ENCODE measurements at regions not wholly inside any gene's neighbourhood (a gene's known extent, or its start where the extent isn't known, plus 50 kb on each side); places are given as distances from the start of the nearest gene placed in this dataset.
"Not testable (repeated sequence)": the region's sequence is repeated elsewhere in the genome, so short reads cannot be mapped to it uniquely, and the experiment has no call there.

GRCh38 chr6:126824226-126824625 lies 294.2 kb upstream of the RSPO3 start:
- DNase-seq, result no peak

GRCh38 chr6:126824815-126825214 lies 293.7 kb upstream of the RSPO3 start:
- no peak for DNase-seq

GRCh38 chr6:126826166-126826714 lies 292.2 kb upstream of the RSPO3 start:
- no peak for DNase-seq

- DNase-seq, result no peak
Observed at GRCh38 chr6:126831461-126831860, 287.0 kb upstream of the RSPO3 start.

GRCh38 chr6:126842769-126843168 lies 275.7 kb upstream of the RSPO3 start:
- DNase-seq, result no peak

GRCh38 chr6:126848119-126848518 lies 270.4 kb upstream of the RSPO3 start:
- DNase-seq, result no peak

GRCh38 chr6:126867641-126868040 lies 250.8 kb upstream of the RSPO3 start:
- no peak for DNase-seq

- DNase-seq, result no peak
Observed at GRCh38 chr6:126873351-126873750, 245.1 kb upstream of the RSPO3 start.

- no peak for DNase-seq
Observed at GRCh38 chr6:126873791-126874190, 244.7 kb upstream of the RSPO3 start.

- DNase-seq, result no peak
Observed at GRCh38 chr6:126876446-126876845, 242.0 kb upstream of the RSPO3 start.

GRCh38 chr6:126880964-126881363 lies 237.5 kb upstream of the RSPO3 start:
- DNase-seq, result no peak

GRCh38 chr6:126886106-126886505 lies 232.4 kb upstream of the RSPO3 start:
- DNase-seq, result no peak

GRCh38 chr6:126888727-126889725 lies 229.4 kb upstream of the RSPO3 start:
- no peak for DNase-seq

- no peak for DNase-seq
Observed at GRCh38 chr6:126890055-126890454, 228.4 kb upstream of the RSPO3 start.

- no peak for DNase-seq
Observed at GRCh38 chr6:126891158-126891557, 227.3 kb upstream of the RSPO3 start.

- DNase-seq, result not testable (repeated sequence)
Observed at GRCh38 chr6:126892869-126893268, 225.6 kb upstream of the RSPO3 start.

GRCh38 chr6:126897758-126898157 lies 220.7 kb upstream of the RSPO3 start:
- no peak for DNase-seq

GRCh38 chr6:126904176-126904575 lies 214.3 kb upstream of the RSPO3 start:
- DNase-seq, result no peak

- DNase-seq, result no peak
Observed at GRCh38 chr6:126905917-126906316, 212.6 kb upstream of the RSPO3 start.

- no peak for DNase-seq
Observed at GRCh38 chr6:126907312-126907711, 211.2 kb upstream of the RSPO3 start.

- no peak for DNase-seq
Observed at GRCh38 chr6:126907996-126908395, 210.5 kb upstream of the RSPO3 start.

- no peak for DNase-seq
Observed at GRCh38 chr6:126909493-126909892, 209.0 kb upstream of the RSPO3 start.

- DNase-seq, result no peak
Observed at GRCh38 chr6:126913651-126914050, 204.8 kb upstream of the RSPO3 start.

- DNase-seq, result no peak
Observed at GRCh38 chr6:126914172-126914571, 204.3 kb upstream of the RSPO3 start.
